Fibroblast of lung (primary cell): ENCODE measurements at regions not wholly inside any gene's neighbourhood (a gene's known extent, or its start where the extent isn't known, plus 50 kb on each side); places are given as distances from the start of the nearest gene placed in this dataset.

Experiments used
- CTCF ChIP-seq, 2 donors: IDR thresholded peaks in 1 of 2; conservative IDR thresholded peaks in 1 of 2; 1 replicate in 1 of 2; 2 replicates in 1 of 2; pipeline ENCODE4 v1.5.1; 2011 to 2012; ENCODE audit warnings: low read length in 2 of 2, control low read depth in 1 of 2, inconsistent platforms in 1 of 2, low read depth in 1 of 2, mild to moderate bottlenecking in 1 of 2
- EZH2 ChIP-seq: IDR thresholded peaks from 2 replicates; pipeline ENCODE4 v1.5.1; 2012; ENCODE audit warnings: low read length, control low read depth, mild to moderate bottlenecking; ENCODE audit errors: missing control alignments

- TF ChIP-seq CTCF (conservative IDR thresholded peaks at IDR 0.05 in 1 of 2, IDR thresholded peaks at IDR 0.05 in 1 of 2; ENCODE audit: low read depth in 1 of 2, low read length in 2 of 2) (no peak), EZH2 (no peak)
These were observed 800.7 kb upstream of the AMELY start for GRCh38 chrY:7712289-7712688.
